GM18520 (cell line): ENCODE measurements at regions not wholly inside any gene's neighbourhood (a gene's known extent, or its start where the extent isn't known, plus 50 kb on each side); places are given as distances from the start of the nearest gene placed in this dataset.

Source experiments
- ATAC-seq: cut with Tn5 transposase; IDR thresholded peaks from one replicate; pipeline ENCODE4 v1.9.1; 2021; ENCODE audit not compliant: unreplicated experiment

- ATAC-seq = no peak
Observed at GRCh38 chr3:124230998-124231397, 239.1 kb upstream of the ROPN1 start.

DNA sequence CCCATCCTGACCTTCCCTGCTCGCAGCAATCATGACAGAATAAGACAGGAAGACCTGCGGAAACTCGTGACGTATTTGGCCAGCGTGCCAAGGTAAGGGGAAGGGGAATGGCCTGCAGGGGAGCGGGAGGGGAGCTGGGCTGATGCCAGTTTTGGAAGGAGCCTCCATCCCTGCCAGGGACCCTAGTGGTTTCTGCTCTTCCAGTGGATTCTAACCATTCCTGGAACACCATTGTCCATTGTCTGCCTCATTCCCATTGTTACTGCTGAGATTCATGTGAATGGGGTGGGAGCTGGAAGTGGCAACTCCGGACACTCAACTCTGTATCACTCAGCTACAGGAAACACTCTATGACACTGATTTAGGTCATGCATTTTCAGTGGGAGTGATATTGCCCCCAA, 242.9 kb upstream of the ROPN1 start:
- ATAC-seq = no peak

DNA sequence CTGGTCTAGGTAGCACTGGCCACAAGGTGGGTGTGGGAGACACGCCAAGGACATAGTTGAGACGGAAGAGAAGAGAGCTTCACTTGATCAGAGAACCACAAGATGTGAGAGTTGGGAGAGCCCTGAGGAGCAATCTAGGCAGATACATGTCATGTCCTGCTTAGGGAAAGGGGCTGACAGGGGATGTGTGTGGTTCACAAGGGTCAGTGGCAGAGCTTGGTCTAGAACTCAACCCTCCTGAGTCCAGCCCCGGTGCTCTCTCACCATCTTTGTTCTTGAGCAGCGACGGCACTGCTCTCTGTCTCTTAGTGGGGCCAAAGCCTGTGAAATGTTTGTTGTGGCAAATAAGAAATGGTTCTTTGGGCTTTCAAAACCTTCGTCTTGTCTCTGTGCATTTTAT, 243.5 kb upstream of the ROPN1 start:
- ATAC-seq = no peak

DNA sequence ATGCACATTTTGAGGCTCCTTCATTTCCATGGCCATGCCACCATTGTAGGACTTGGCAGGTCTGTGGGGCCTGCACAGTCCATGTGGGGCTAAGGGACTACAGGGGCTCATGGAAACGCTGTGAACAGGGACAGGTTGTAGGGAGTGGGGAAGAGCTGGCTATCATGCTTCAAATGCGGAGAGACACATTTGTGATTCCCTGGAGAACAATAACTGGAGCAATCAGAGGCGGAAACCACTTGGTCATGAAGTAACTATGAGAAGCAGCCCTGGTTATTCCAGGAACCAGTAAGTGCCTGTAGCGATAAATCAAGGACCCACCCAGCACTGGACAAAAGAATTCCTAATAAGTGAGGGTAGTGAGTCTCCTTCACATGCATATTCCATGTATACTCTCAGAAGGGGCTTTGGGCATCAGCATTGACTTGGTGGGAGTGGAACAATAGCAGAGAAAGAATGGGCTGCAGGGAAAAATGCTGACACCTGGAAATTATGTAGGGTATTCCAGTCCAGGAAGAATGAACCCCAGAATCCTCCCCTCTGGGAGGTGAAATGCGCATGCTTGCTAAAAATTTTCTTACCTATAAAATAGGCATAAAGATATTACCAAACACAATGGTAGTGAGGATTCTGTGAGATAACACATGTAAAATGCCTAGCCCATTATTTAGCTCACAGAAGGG, 251.4 kb upstream of the ROPN1 start:
- ATAC-seq = no peak

- no peak for ATAC-seq
Observed at GRCh38 chr3:124246376-124246775, 254.5 kb upstream of the ROPN1 start.

- ATAC-seq = no peak
Observed at GRCh38 chr3:124246949-124247348, 255.0 kb upstream of the ROPN1 start.

- no peak for ATAC-seq
Observed at GRCh38 chr3:124248471-124249028, 256.6 kb upstream of the ROPN1 start.

DNA sequence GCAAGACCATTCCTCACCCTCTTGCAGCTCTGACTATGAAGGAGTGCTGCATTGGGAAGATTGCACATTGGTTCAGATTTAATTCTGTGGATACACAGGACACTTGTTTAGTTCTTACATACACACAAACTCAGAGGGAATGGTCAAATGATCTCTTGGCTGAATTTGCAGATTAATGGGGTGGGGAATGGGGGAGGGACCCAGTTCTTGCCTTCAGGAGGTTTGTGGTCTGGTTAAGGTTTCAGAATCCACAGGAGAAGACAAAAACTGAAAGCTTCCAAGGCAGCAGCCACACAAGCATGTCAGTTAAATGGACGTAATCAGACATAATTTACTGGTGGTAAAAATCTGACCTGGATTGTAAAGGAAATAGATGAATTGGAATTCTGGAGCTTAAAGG, 257.1 kb upstream of the ROPN1 start:
- no peak for ATAC-seq

DNA sequence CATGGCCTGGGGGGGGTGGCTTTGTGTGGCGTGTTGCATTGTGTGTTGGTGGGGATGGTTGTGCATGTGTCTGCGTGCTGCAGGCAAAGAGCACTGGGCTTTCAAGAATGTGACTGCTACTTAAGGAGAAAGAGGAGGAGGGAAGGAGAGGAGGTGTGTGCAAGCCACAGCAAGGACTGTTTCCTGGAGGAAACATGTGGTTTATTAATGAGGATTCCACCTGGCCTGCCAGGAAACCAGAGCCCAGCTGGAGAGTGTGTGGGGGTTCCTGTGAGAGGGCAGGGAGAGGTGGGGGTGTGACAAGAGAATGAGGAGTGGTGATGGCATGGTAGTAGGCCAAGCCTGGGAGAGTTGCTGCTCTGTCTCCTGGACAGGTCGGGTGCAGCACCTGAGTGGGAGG, 258.1 kb upstream of the ROPN1 start:
- ATAC-seq = no peak

DNA sequence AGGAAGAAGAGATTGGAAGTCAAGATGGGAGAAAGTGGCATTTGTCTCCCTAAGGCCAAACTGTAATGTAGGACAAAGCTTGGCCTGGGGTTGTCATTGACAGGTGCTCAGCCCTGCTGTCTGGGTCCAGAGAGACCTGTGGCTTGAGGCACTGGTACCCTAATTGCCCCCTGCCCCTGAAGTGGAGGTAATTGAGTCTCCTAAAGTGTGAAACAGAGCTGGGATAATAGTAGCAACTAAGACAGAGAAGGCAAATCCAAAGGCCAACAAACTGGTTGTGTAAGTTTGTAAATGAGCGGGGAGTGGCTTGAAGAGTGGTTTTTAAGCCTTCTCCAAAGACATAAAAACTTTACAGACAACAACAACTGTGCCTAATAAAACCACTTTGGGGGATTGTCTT, 264.2 kb upstream of the ROPN1 start:
- ATAC-seq = no peak

GRCh38 chr3:124256599-124256998, 264.7 kb upstream of the ROPN1 start:
- ATAC-seq = no peak

- no peak for ATAC-seq
Observed at GRCh38 chr3:124257336-124257864, 265.5 kb upstream of the ROPN1 start.

GRCh38 chr3:124258057-124258500, 266.2 kb upstream of the ROPN1 start:
- ATAC-seq = no peak

- no peak for ATAC-seq
Observed at GRCh38 chr3:124260206-124260915, 268.4 kb upstream of the ROPN1 start.

- ATAC-seq = no peak
Observed at GRCh38 chr3:124261306-124261705, 269.4 kb upstream of the ROPN1 start.

DNA sequence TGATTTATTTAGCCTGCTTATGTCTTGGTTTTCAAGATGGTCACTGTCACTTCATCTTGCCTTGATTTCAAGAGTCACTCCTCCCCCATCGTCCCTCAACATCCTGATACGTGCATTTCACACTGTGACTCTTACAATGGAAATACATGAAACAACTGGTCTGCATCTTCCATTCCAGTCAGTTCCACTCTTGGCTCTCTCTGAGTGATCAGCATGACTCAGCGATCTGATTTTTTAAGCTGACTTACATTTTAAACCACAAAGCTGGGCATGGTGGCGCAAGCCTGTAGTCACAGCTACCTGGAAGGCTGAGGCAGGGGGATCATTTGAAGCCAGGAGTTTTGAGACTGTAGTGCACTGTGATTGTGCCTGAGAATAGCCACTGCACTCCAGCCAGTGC, 271.2 kb upstream of the ROPN1 start:
- ATAC-seq = no peak

DNA sequence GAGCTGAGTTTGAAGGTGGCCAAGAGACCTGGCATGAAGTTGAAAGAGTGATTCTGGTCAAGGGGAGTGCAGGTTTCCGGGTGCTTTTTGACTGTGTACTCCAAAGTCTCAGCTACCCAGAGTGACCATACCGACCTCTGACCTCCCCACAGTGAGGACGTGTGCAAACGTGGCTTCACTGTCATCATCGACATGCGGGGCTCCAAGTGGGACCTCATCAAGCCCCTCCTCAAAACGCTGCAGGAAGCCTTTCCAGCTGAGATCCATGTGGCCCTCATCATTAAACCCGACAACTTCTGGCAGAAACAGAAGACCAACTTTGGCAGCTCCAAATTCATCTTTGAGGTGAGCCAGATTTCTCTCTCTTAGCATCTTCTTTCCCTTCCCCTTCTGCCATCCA, 272.4 kb upstream of the ROPN1 start:
- no peak for ATAC-seq

GRCh38 chr3:124266487-124266886, 274.6 kb upstream of the ROPN1 start:
- ATAC-seq = no peak

- no peak for ATAC-seq
Observed at GRCh38 chr3:124267406-124267805, 275.5 kb upstream of the ROPN1 start.

GRCh38 chr3:124268355-124268754, 276.4 kb upstream of the ROPN1 start:
- ATAC-seq = no peak

DNA sequence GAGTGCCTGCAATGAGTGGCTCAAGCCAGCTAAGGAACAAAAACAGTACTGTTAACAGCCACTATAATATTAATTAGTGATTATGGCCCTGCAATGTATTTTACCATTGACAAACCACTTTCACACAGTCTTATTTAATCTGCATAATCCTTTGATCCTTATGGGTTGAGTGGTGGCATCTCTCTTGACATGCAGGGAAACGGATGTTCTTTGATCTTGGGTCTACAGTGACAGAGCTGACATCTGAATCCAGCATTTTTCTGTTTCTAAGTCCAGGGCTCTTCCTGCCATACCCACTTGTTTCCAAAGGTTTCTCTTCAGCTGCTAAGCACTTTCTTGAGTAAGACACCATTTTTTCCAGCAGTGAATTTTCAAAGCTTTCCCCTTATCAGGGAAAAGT, 277.7 kb upstream of the ROPN1 start:
- ATAC-seq = no peak

DNA sequence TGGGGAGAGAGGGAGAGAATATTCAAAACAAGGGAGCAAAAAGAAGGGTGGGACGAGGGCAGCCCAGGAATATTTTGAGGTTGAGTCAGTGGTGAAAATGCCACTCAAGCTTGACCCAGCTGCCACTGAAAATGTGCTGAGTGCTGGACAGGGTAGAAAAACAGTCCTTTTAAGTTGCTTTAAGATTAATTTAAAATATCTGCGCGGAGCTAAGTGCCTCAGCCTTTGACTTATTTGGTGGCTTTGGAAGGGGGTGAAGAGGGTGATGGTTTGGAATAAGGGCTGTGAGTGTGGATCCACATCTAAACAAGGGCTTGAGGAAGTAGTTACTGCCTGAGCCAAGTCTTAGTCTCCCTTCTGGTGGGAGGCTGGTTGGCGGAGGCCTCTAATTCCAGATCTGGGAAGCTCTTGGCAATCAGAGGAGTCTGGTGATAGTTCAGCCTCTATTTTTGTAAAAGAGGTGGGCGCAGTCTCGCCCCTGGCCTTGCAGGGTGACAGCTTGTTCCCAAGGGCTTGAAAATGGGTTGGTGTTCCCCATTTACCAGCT, 280.8 kb upstream of the ROPN1 start:
- ATAC-seq = no peak
